ENCODE measurements at regions not wholly inside any gene's neighbourhood (a gene's known extent, or its start where the extent isn't known, plus 50 kb on each side); places are given as distances from the start of the nearest gene placed in this dataset.

DNA sequence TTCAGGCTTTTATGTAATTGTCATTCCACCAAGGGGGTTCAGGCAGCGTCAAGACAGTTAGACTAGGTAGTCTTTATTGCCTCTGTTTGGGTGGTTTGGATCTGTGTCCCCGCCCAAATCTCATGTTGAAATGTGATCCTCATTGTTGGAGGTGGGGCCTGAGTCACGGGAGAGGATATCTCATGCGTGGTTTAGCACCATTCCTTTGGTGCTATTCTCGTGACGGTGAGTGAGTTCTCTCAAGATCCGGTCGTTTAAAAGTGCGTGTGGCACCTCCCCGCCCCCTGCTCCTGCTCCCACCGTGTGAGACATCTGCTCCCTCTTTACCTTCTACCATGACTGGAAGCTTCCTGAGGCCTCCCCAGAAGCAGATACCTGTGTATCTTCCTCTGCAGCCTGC lies 51.3 kb upstream of the FOXC1 start:
- DNase-seq (ENCODE audit: insufficient read length) = no peak
- no peak for FAIRE-seq
- TF ChIP-seq POLR2A (IDR thresholded peaks at IDR 0.05; ENCODE audit: low read depth, low read length) (no peak), POLR2AphosphoS5 (IDR thresholded peaks at IDR 0.05; ENCODE audit: low read depth, low read length) (no peak)
